ENCODE measurements at regions not wholly inside any gene's neighbourhood (a gene's known extent, or its start where the extent isn't known, plus 50 kb on each side); places are given as distances from the start of the nearest gene placed in this dataset.
"Not testable (repeated sequence)": the region's sequence is repeated elsewhere in the genome, so short reads cannot be mapped to it uniquely, and the experiment has no call there.

DNA sequence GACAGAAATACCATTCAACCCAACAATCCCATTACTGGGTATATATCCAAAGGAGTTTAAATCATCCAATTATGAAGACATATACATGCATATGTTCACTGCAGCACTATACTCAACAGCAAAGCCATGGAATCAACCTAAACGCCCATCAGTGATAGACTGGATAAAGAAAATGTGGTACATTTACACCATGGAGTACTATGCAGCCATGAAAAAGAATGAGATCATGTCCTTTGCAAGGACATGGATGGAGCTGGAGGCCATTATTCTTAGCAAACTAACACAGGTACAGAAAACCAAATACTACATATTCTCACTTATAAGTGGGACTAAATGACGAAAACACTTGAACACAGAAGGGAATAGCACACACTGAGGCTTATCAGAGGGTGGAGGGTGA is 230.6 kb upstream of the ETAA1 start:
- peaks cover 11% of the 10 kb centered on the region for H3K9me3 Mint-ChIP-seq
- DNase-seq; CTCF ChIA-PET; POLR2A ChIA-PET; H3K4me1 Mint-ChIP-seq (ENCODE audit: low read depth); H3K36me3 Mint-ChIP-seq; H3K27me3 Mint-ChIP-seq; intact Hi-C loops (cut with micrococcal nuclease); H3K27ac Mint-ChIP-seq; H3K4me3 Mint-ChIP-seq: not testable (repeated sequence)

DNA sequence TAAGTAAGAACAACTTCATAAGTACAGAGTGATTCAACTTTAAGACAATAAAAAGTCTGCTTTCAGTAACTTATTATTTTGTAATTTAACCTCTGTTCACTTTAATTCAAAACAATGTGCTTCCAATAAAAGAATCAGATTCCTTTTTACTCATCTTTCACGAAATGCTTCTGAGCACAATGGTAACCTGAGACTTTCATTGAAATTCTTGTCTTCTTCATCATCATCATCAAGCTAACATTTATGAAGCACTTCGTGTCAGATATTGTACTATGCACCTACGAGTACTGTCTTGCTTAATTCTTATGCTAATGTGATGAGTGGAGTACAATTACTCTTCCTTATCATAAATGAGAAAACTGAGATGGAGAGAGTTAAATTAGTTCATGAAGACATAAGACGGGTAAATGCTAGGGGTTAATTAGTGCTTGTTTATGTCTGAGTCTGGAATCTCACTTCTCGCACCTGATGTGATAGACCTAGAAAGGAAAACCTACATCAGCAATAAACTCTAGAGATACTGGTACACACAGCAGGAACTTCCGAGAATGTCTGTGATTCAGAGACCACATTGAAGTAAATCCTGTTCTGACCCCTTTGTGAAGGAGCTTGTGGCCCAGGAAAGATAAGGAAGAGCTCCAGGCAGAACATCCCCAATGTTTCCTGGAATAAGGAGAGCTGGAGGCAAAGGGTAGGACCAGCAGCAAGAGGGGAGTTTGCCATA is 227.6 kb upstream of the ETAA1 start:
- Mint-ChIP-seq H3K9me3 (peaks cover 11% of the 10 kb centered on the region), H3K27me3 (no peaks in the 10 kb centered on the region), H3K4me1 (ENCODE audit: low read depth) (no peaks in the 10 kb centered on the region), H3K27ac (no peak overlapping the region), H3K36me3 (no peaks in the 10 kb centered on the region), H3K4me3 (no peak overlapping the region)
- intact Hi-C loops (cut with micrococcal nuclease) = no loop called here
- POLR2A ChIA-PET = no interaction called here
- CTCF ChIA-PET = no interaction called here
- no peak for DNase-seq

DNA sequence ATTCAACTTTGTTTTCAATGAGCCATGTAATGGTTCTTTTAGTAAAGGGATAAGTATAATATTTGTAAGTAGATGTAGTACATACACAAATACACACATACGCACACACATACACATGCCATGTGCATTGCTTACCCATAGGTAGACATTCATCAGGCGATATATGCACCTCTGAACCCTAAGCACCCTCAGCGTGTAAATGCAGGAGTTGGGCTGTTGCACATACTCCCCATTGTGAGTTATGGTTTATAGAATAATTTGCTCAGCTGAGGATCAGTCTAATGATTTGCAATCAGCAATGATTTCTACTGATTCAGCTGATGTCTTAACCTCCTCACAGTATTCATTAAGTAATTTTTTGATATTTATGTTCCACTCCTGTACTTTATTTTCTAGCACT is 217.6 kb upstream of the ETAA1 start:
- DNase-seq = no peak
- Mint-ChIP-seq H3K27me3 (no peaks in the 10 kb centered on the region), H3K9me3 (no peaks in the 10 kb centered on the region), H3K36me3 (no peaks in the 10 kb centered on the region), H3K27ac (no peak overlapping the region), H3K4me1 (ENCODE audit: low read depth) (no peaks in the 10 kb centered on the region), H3K4me3 (no peak overlapping the region)
- intact Hi-C loops (cut with micrococcal nuclease) = no loop called here
- ChIA-PET POLR2A (no interaction called here), CTCF (no interaction called here)

DNA sequence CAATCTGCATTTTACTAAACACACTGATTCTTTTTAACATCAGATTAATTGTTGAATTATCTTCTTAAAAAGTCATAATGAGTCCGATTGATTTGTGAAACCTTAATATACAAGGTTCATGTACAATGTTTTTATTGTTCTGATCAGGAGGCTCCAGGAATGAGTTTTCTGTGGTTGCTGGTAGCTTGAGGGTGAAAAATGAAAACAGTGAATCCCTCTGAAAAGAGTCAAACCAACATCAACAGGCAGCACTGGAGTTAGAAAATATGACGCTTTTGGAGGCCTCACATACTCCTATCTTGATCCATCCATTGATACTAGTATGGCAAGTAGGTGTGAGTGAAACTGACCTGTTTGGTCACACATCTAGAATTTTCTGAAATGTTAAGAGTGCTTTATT is 216.3 kb upstream of the ETAA1 start:
- no peak overlapping the region for H3K27ac Mint-ChIP-seq
- CTCF ChIA-PET = no interaction called here
- no peak overlapping the region for H3K4me3 Mint-ChIP-seq
- POLR2A ChIA-PET = no interaction called here
- no peaks in the 10 kb centered on the region for H3K36me3 Mint-ChIP-seq
- H3K9me3 Mint-ChIP-seq = no peaks in the 10 kb centered on the region
- H3K27me3 Mint-ChIP-seq = no peaks in the 10 kb centered on the region
- H3K4me1 Mint-ChIP-seq (ENCODE audit: low read depth) = no peaks in the 10 kb centered on the region
- no peak for DNase-seq
- intact Hi-C loops (cut with micrococcal nuclease) = no loop called here

DNA sequence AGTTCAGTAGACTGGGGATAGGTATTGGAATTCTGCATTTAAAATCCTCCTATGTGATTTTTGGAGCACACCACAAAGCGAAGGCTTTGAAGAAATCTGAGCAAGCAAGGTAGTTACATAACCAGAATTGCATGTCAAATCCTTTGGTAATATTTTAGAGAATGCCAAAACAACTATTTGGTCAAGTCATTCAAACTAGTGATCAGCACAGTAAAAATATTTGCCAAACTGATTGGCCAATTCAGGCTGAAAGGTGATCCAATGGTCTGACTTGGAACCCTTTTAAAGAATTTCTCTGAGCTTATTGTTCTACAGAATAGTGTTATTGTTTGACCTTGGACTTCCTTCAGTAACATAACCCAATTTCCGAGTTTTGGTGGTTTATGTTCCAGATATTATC is 214.2 kb upstream of the ETAA1 start:
- H3K27me3 Mint-ChIP-seq = no peaks in the 10 kb centered on the region
- no peaks in the 10 kb centered on the region for H3K4me1 Mint-ChIP-seq (ENCODE audit: low read depth)
- ChIA-PET POLR2A (no interaction called here), CTCF (no interaction called here)
- intact Hi-C loops (cut with micrococcal nuclease) = no loop called here
- no peak overlapping the region for H3K4me3 Mint-ChIP-seq
- no peak overlapping the region for H3K27ac Mint-ChIP-seq
- no peak for DNase-seq
- H3K9me3 Mint-ChIP-seq = peaks cover 4% of the 10 kb centered on the region
- no peaks in the 10 kb centered on the region for H3K36me3 Mint-ChIP-seq

DNA sequence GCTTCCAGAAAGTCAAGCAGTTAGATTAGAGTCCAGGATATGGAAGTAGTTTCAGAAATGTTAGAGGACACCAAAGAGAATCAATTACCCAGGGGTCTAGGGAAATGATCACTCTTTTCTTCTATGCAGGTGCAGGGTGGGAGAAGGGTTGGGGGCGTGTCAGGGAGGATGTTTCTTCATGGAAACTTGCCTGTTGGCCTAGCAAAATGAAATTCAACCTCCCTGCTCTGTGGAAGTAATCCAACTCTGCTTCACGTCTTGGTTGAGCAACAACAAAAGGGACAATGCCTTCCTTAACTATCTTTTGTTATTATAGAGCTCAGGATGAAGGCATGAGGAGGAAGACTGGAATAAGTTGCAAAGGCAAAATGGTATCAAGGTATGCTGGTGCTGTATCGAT is 210.8 kb upstream of the ETAA1 start:
- Mint-ChIP-seq H3K27me3 (no peaks in the 10 kb centered on the region), H3K9me3 (peaks cover 9% of the 10 kb centered on the region), H3K4me1 (ENCODE audit: low read depth) (no peaks in the 10 kb centered on the region), H3K27ac (no peak overlapping the region), H3K36me3 (no peaks in the 10 kb centered on the region), H3K4me3 (no peak overlapping the region)
- CTCF ChIA-PET = interaction anchor here (0.6 kb wide), 1 partner anchor 891 kb away, joined by 3 read pairs; no protein-coding TSS in a partner anchor
- intact Hi-C loops (cut with micrococcal nuclease) = no loop called here
- no peak for DNase-seq
- POLR2A ChIA-PET = no interaction called here

DNA sequence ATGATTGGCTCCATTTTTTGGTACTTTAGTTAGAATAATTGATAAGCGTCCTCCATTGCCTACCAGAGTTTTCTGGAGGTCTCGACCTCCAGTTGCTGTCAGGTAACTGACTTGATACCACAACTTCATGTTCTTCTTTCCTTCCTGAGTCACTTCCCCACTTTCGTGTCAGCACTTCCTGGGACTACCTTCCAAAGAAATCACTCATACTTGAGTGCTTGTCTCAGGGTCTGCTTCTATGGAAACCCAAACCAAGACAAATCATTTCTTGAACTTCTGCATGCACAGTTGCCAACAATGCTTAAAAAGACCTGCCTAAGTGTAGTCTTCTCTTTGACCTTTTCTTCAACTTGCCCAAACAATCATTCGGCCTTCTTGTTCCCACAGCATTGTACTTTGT is 210.3 kb upstream of the ETAA1 start:
- H3K36me3 Mint-ChIP-seq = no peaks in the 10 kb centered on the region
- CTCF ChIA-PET = interaction anchor here (0.6 kb wide), 1 partner anchor 891 kb away, joined by 3 read pairs; no protein-coding TSS in a partner anchor
- H3K27me3 Mint-ChIP-seq = no peaks in the 10 kb centered on the region
- H3K9me3 Mint-ChIP-seq = peaks cover 9% of the 10 kb centered on the region
- no peak overlapping the region for H3K4me3 Mint-ChIP-seq
- POLR2A ChIA-PET = no interaction called here
- intact Hi-C loops (cut with micrococcal nuclease) = no loop called here
- H3K27ac Mint-ChIP-seq = no peak overlapping the region
- no peaks in the 10 kb centered on the region for H3K4me1 Mint-ChIP-seq (ENCODE audit: low read depth)
- no peak for DNase-seq

DNA sequence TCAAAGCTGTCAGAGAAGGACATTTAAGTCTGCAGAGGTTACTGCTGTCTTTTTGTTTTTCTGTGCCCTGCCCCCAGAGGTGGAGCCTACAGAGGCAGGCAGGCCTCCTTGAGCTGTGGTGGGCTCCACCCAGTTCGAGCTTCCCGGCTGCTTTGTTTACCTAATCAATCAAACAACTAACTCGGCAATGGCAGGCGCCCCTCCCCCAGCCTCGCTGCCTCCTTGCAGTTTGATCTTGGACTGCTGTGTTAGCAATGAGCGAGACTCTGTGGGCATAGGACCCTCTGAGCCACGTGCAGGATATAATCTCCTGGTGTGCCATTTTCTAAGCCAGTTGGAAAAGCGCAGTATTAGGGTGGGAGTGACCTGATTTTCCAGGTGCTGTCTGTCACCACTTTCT is 201.8 kb upstream of the ETAA1 start:
- H3K36me3 Mint-ChIP-seq; POLR2A ChIA-PET; H3K4me3 Mint-ChIP-seq; DNase-seq; intact Hi-C loops (cut with micrococcal nuclease); H3K27ac Mint-ChIP-seq; H3K4me1 Mint-ChIP-seq (ENCODE audit: low read depth); H3K27me3 Mint-ChIP-seq; CTCF ChIA-PET: not testable (repeated sequence)
- H3K9me3 Mint-ChIP-seq = peaks cover 12% of the 10 kb centered on the region

DNA sequence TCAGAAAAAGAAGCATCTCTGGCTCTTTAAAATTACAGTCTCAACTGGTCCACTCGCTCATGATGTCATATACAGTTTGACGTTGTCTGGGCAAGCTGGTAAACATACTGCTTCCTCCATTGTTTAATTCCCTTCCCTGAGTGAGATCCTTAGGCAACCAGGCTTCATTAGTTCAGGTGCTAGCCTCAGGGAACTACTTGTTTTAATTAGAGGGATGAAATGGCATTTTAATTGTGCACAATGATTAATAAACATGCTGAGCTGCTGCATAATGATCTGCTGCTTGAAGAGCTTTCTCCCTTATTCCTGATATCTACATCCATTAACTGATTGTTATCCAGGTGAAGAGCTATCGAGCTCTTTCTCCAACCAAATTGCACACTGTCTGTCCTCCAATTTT is 195.6 kb upstream of the ETAA1 start:
- intact Hi-C loops (cut with micrococcal nuclease) = no loop called here
- ChIA-PET CTCF (no interaction called here), POLR2A (no interaction called here)
- H3K9me3 Mint-ChIP-seq = no peaks in the 10 kb centered on the region
- no peak overlapping the region for H3K4me3 Mint-ChIP-seq
- DNase-seq = no peak
- H3K36me3 Mint-ChIP-seq = no peaks in the 10 kb centered on the region
- H3K27me3 Mint-ChIP-seq = no peaks in the 10 kb centered on the region
- no peaks in the 10 kb centered on the region for H3K4me1 Mint-ChIP-seq (ENCODE audit: low read depth)
- no peak overlapping the region for H3K27ac Mint-ChIP-seq

DNA sequence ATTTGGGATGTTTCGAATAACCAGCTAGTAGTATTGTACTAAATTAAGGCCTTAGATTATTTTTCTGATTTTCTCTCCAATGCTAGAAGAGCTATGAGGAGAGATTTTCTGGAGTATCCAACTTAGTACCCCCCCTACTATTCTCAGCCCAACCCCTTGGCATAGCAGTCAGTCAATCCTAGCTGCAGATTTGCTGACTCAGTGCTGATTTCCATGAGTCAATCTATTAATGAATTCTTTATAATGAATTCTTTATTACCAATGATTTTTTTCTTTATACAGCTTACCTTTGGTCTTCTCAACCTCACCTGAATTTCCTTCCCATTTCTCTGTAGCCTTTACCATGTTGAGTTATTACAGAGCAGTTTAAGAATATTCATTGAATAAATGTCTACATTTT is 192.8 kb upstream of the ETAA1 start:
- Mint-ChIP-seq H3K4me1 (ENCODE audit: low read depth) (no peaks in the 10 kb centered on the region), H3K4me3 (no peak overlapping the region), H3K9me3 (no peaks in the 10 kb centered on the region), H3K27ac (no peak overlapping the region), H3K36me3 (no peaks in the 10 kb centered on the region), H3K27me3 (no peaks in the 10 kb centered on the region)
- intact Hi-C loops (cut with micrococcal nuclease) = no loop called here
- POLR2A ChIA-PET = no interaction called here
- CTCF ChIA-PET = interaction anchor here (0.9 kb wide), 1 partner anchor 12 kb away, joined by 5 read pairs; no protein-coding TSS in a partner anchor
- DNase-seq = no peak

DNA sequence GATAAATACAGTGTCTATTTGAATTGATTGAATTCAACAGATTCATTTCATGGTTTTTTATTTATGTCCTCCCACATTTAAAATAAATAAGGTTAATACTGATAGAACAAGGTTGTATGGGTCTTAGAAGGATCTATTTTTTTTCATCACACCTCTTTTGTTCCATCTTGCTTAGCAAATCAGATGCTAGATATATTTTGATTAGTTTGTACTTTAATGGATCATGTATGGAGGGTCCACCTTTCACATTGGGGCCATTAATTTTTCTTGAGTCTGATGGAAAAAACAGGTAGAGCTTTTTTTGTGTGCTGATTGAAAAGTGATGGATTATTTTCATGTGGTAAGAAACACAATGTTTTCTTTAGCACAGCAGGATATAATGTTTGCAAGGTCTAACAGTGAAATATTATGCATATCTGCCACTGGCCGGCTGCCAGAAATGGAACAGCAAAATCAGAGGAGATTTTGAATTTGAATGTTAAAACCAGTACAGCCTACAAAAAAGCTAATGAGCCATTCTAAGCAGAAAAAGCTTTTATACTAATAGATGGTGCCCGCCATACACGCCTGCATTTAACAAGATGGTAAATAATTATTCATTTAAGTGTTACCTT is 188.1 kb upstream of the ETAA1 start:
- Mint-ChIP-seq H3K9me3 (no peaks in the 10 kb centered on the region), H3K27ac (no peak overlapping the region), H3K4me1 (ENCODE audit: low read depth) (no peaks in the 10 kb centered on the region), H3K4me3 (no peak overlapping the region), H3K36me3 (no peaks in the 10 kb centered on the region), H3K27me3 (no peaks in the 10 kb centered on the region)
- DNase-seq = no peak
- intact Hi-C loops (cut with micrococcal nuclease) = no loop called here
- POLR2A ChIA-PET = no interaction called here
- CTCF ChIA-PET = interaction anchor here (0.6 kb wide), 1 partner anchor 1582 kb away, joined by 3 read pairs; no protein-coding TSS in a partner anchor

DNA sequence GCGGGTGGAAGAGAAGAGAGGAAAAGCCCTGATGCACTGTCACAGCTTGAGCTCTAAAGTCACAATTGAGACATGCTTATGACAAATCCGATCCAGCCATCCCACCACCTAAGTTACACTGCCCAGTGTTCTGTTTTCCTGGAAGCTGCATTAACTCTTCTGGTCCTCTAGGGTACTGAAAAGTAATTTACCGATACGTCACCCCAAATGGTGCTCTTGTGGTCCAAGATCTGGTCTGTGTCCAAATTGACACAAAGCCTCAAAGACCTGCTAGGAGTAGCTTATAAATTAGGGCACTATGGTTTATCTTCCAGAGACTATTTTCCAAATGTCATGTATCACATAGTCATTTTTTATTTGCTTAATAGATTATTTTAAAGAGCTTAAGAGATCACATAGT is 186.7 kb upstream of the ETAA1 start:
- CTCF ChIA-PET = interaction anchor here (0.6 kb wide), 1 partner anchor 303 kb away, joined by 3 read pairs; no protein-coding TSS in a partner anchor
- DNase-seq = no peak
- POLR2A ChIA-PET = no interaction called here

DNA sequence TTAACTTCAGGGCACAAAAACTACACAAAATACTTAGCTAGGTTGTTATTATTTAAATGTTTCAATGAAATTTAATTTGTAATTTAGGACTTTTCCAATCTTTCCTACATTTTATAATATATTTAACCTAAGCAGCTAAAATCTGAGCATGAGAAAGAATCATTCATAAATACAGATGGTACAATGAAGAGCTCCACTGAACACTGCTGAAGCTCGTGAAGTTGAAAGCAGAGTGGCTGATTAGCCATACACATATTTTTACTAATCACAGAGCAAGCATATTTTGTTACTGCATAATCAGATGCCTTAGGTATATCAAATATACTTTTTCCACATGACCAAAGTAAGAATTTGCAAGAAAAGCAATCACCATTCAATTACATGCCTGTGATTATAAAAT is 184.9 kb upstream of the ETAA1 start:
- POLR2A ChIA-PET = no interaction called here
- no peak overlapping the region for H3K27ac Mint-ChIP-seq

More for the DNA sequence above, 186.7 kb upstream of the ETAA1 start:
- no peak overlapping the region for H3K4me3 Mint-ChIP-seq
- intact Hi-C loops (cut with micrococcal nuclease) = no loop called here
- no peaks in the 10 kb centered on the region for H3K9me3 Mint-ChIP-seq
- H3K27me3 Mint-ChIP-seq = no peaks in the 10 kb centered on the region
- H3K36me3 Mint-ChIP-seq = no peaks in the 10 kb centered on the region
- no peak overlapping the region for H3K27ac Mint-ChIP-seq
- no peaks in the 10 kb centered on the region for H3K4me1 Mint-ChIP-seq (ENCODE audit: low read depth)

More for the DNA sequence above, 184.9 kb upstream of the ETAA1 start:
- intact Hi-C loops (cut with micrococcal nuclease) = no loop called here
- H3K36me3 Mint-ChIP-seq = no peaks in the 10 kb centered on the region
- no peaks in the 10 kb centered on the region for H3K27me3 Mint-ChIP-seq
- CTCF ChIA-PET = no interaction called here
- no peak overlapping the region for H3K4me3 Mint-ChIP-seq
- no peak for DNase-seq
- no peaks in the 10 kb centered on the region for H3K4me1 Mint-ChIP-seq (ENCODE audit: low read depth)
- H3K9me3 Mint-ChIP-seq = peaks cover 3% of the 10 kb centered on the region

Measured in activated CD4-positive, alpha-beta memory T cell treated with anti-CD3 and anti-CD28 coated beads for 36 hours (primary cell).